GM20000 (cell line): ENCODE measurements at regions not wholly inside any gene's neighbourhood (a gene's known extent, or its start where the extent isn't known, plus 50 kb on each side); places are given as distances from the start of the nearest gene placed in this dataset.

Experiments used
- DNase-seq: peaks from one replicate; pipeline ENCODE4 v3.0.0; 2012; ENCODE audit warnings: low spot score
- CTCF ChIP-seq: IDR thresholded peaks from 2 replicates; pipeline ENCODE4 v1.5.1; 2012; ENCODE audit warnings: mild to moderate bottlenecking, control low read depth; ENCODE audit errors: extremely low read depth, missing control alignments

- DNase-seq, result no peak
- no peak for TF ChIP-seq CTCF
Measured at GRCh38 chr15:94747510-94747909, 516.1 kb downstream of the MCTP2 start.

- peak; percentile 12 for DNase-seq
Measured at GRCh38 chr15:94749811-94750617, 518.7 kb downstream of the MCTP2 start.

GRCh38 chr15:94760348-94760747, 529.0 kb downstream of the MCTP2 start:
- TF ChIP-seq CTCF, result no peak
- no peak for DNase-seq

More at GRCh38 chr15:94749811-94750617, 518.7 kb downstream of the MCTP2 start:
- TF ChIP-seq CTCF, result no peak

GRCh38 chr15:94761574-94761973, 530.2 kb downstream of the MCTP2 start:
- no peak for TF ChIP-seq CTCF
- DNase-seq, result no peak

- no peak for TF ChIP-seq CTCF
- no peak for DNase-seq
Measured at GRCh38 chr15:94769089-94769488, 537.7 kb downstream of the MCTP2 start.

- TF ChIP-seq CTCF, result no peak
- DNase-seq, result no peak
Measured at GRCh38 chr15:94770199-94770598, 538.8 kb downstream of the MCTP2 start.

GRCh38 chr15:94777037-94777436, 545.7 kb downstream of the MCTP2 start:
- no peak for TF ChIP-seq CTCF

More at GRCh38 chr15:94777037-94777436, 545.7 kb downstream of the MCTP2 start:
- DNase-seq, result no peak
